ENCODE measurements at regions not wholly inside any gene's neighbourhood (a gene's known extent, or its start where the extent isn't known, plus 50 kb on each side); places are given as distances from the start of the nearest gene placed in this dataset.

GRCh38 chr3:5861151-5861550, 673.6 kb downstream of the EDEM1 start:
- H3K27me3 ChIP-seq (ENCODE audit: insufficient read depth, low read depth), result no peaks in the 10 kb centered on the region
- no peak overlapping the region for H2AFZ ChIP-seq
- no TSS peak for BruUV-seq (replicated peaks)
- TF ChIP-seq CTCF (conservative IDR thresholded peaks at IDR 0.05) (no peak), EZH2 (IDR thresholded peaks at IDR 0.05; ENCODE audit: low read depth) (no peak)
- H3K4me3 ChIP-seq, result no peak overlapping the region
- intact Hi-C loops (cut with micrococcal nuclease; ENCODE audit: unreplicated experiment), result no loop called here
- H3K4me1 ChIP-seq (replicated peaks; ENCODE audit: insufficient read depth), result no peaks in the 10 kb centered on the region
- no peak for DNase-seq
- ChIA-PET POLR2A (ENCODE audit: unreplicated experiment) (no interaction called here), CTCF (no interaction called here)
- H3F3A ChIP-seq (ENCODE audit: insufficient read depth, low read depth), result no peaks in the 10 kb centered on the region
- H3K9me2 ChIP-seq (ENCODE audit: insufficient read depth), result no peaks in the 10 kb centered on the region
- no peaks in the 10 kb centered on the region for H3K36me3 ChIP-seq (ENCODE audit: low read depth)
- H4K20me1 ChIP-seq (ENCODE audit: insufficient read depth), result no peaks in the 10 kb centered on the region
- H3K4me2 ChIP-seq, result no peak overlapping the region
- H3K27ac ChIP-seq, result no peak overlapping the region
- H3K9me3 ChIP-seq (ENCODE audit: insufficient read depth, low read depth), result no peaks in the 10 kb centered on the region
- no peaks in the 10 kb centered on the region for H3K79me2 ChIP-seq (ENCODE audit: low read depth)

GRCh38 chr3:5874931-5875341, 687.4 kb downstream of the EDEM1 start:
- no peak for DNase-seq
- no peaks in the 10 kb centered on the region for H3K27me3 ChIP-seq (ENCODE audit: insufficient read depth, low read depth)
- no peaks in the 10 kb centered on the region for H3K4me1 ChIP-seq (replicated peaks; ENCODE audit: insufficient read depth)
- H3K9me3 ChIP-seq (ENCODE audit: insufficient read depth, low read depth), result no peaks in the 10 kb centered on the region
- H3K9me2 ChIP-seq (ENCODE audit: insufficient read depth), result no peaks in the 10 kb centered on the region
- H2AFZ ChIP-seq, result no peak overlapping the region
- no peaks in the 10 kb centered on the region for H3F3A ChIP-seq (ENCODE audit: insufficient read depth, low read depth)
- no peak overlapping the region for H3K4me2 ChIP-seq
- H4K20me1 ChIP-seq (ENCODE audit: insufficient read depth), result no peaks in the 10 kb centered on the region
- no peak overlapping the region for H3K4me3 ChIP-seq
- H3K79me2 ChIP-seq (ENCODE audit: low read depth), result no peaks in the 10 kb centered on the region
- POLR2A ChIA-PET (ENCODE audit: unreplicated experiment), result no interaction called here
- no peaks in the 10 kb centered on the region for H3K36me3 ChIP-seq (ENCODE audit: low read depth)
- BruUV-seq (replicated peaks), result no TSS peak
- no peak overlapping the region for H3K27ac ChIP-seq
- intact Hi-C loops (cut with micrococcal nuclease; ENCODE audit: unreplicated experiment), result no loop called here
- CTCF ChIA-PET, result no interaction called here
- TF ChIP-seq EZH2 (IDR thresholded peaks at IDR 0.05; ENCODE audit: low read depth), result no peak
- no peak for TF ChIP-seq CTCF (conservative IDR thresholded peaks at IDR 0.05)

GRCh38 chr3:5888851-5889250, 701.3 kb downstream of the EDEM1 start:
- Histone ChIP-seq H3K36me3 (ENCODE audit: low read depth) (no peaks in the 10 kb centered on the region), H4K20me1 (ENCODE audit: insufficient read depth) (no peaks in the 10 kb centered on the region), H3K9me2 (ENCODE audit: insufficient read depth) (no peaks in the 10 kb centered on the region), H3F3A (ENCODE audit: insufficient read depth, low read depth) (no peaks in the 10 kb centered on the region), H3K4me2 (no peak overlapping the region), H2AFZ (no peak overlapping the region), H3K27ac (no peak overlapping the region), H3K79me2 (ENCODE audit: low read depth) (no peaks in the 10 kb centered on the region), H3K4me1 (replicated peaks; ENCODE audit: insufficient read depth) (no peaks in the 10 kb centered on the region), H3K9me3 (ENCODE audit: insufficient read depth, low read depth) (no peaks in the 10 kb centered on the region), H3K4me3 (no peak overlapping the region), H3K27me3 (ENCODE audit: insufficient read depth, low read depth) (no peaks in the 10 kb centered on the region)
- ChIA-PET CTCF (no interaction called here), POLR2A (ENCODE audit: unreplicated experiment) (no interaction called here)
- intact Hi-C loops (cut with micrococcal nuclease; ENCODE audit: unreplicated experiment), result no loop called here
- BruUV-seq (replicated peaks), result no TSS peak
- no peak for TF ChIP-seq EZH2 (IDR thresholded peaks at IDR 0.05; ENCODE audit: low read depth)
- no peak for TF ChIP-seq CTCF (conservative IDR thresholded peaks at IDR 0.05)
- no peak for DNase-seq
